Mucosa of stomach (tissue), 1 donor: ENCODE measurements at regions not wholly inside any gene's neighbourhood (a gene's known extent, or its start where the extent isn't known, plus 50 kb on each side); places are given as distances from the start of the nearest gene placed in this dataset.

Experiments used
- H3K27me3 ChIP-seq: one replicate; pipeline ENCODE4 v1.7.0; 2013; ENCODE audit warnings: mild to moderate bottlenecking, low read length; ENCODE audit not compliant: control insufficient read depth, insufficient read depth
- H3K36me3 ChIP-seq: one replicate; pipeline ENCODE4 v1.7.0; 2013; ENCODE audit warnings: low read length; ENCODE audit not compliant: control insufficient read depth, insufficient read depth
- H3K4me1 ChIP-seq: one replicate; pipeline ENCODE4 v1.7.0; 2013; ENCODE audit warnings: mild to moderate bottlenecking, low read length; ENCODE audit not compliant: control insufficient read depth, insufficient read depth
- H3K4me3 ChIP-seq: one replicate; pipeline ENCODE4 v1.7.0; 2013; ENCODE audit warnings: low read length
- H3K9ac ChIP-seq: one replicate; pipeline ENCODE4 v1.7.0; 2013; ENCODE audit warnings: mild to moderate bottlenecking, low read length, moderate library complexity
- H3K9me3 ChIP-seq: one replicate; pipeline ENCODE4 v1.7.0; 2013; ENCODE audit warnings: mild to moderate bottlenecking, low read length, moderate library complexity; ENCODE audit not compliant: control insufficient read depth
- donor health status: Pancreatic carcinoma.

DNA sequence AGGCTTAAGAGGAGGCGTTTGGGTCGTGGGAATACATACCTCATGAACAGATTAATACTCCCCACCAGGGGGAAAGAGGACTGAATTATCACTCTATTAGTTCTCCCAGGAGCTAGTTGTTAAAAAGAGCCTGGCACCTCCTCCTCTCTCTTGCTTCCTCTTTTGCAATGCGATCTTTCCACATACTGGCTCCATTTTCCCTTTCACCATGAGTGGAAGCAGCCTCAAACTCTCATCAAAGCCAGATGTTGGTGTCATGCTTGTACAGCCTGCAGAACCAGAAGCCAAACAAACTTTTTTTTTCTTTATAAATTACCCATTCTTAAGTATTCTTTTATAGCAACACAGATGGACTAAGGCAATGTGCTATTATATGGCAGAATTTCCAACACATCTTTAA, 258.5 kb downstream of the FAM76B start:
- H3K4me3 ChIP-seq = no peak overlapping the region
- no peaks in the 10 kb centered on the region for H3K27me3 ChIP-seq
- H3K9me3 ChIP-seq = no peaks in the 10 kb centered on the region
- H3K36me3 ChIP-seq = no peaks in the 10 kb centered on the region
- no peak overlapping the region for H3K9ac ChIP-seq
- no peaks in the 10 kb centered on the region for H3K4me1 ChIP-seq

DNA sequence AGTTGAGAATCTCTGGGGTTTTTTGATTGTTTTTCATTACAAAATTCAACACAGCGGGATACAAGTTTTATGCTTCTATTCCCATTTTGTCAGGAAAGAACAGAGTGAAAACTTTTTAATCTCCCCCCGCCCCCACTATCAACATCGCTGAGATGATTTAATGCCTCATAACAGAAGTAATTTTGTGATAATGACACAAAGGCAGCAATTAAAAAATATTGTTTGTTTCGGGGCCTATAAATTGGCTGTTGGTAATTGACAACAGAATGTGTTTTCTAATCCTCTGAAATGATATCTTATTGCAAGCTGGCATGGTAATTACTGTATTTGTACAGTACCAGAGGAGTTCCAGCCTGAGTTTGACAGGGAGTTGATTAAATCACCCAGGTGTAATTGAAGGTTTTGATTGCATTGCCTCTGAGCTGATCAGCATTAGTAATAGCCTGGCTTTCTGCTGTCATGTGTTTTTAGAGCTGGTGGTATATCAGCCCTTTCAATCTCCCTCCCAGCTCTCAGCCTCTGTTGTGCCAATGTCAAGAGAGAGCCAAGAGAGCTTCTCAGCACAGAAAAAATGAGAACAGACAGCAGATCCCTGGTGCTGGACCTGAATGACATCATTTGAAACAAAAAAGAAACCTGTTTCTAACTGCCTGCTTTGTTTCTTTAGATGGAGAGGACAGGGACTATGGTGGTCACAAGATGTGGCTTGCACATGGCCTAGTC, 265.1 kb downstream of the FAM76B start:
- Histone ChIP-seq H3K4me3 (no peak overlapping the region), H3K9me3 (no peaks in the 10 kb centered on the region), H3K9ac (no peak overlapping the region), H3K36me3 (no peaks in the 10 kb centered on the region), H3K27me3 (no peaks in the 10 kb centered on the region), H3K4me1 (no peaks in the 10 kb centered on the region)

DNA sequence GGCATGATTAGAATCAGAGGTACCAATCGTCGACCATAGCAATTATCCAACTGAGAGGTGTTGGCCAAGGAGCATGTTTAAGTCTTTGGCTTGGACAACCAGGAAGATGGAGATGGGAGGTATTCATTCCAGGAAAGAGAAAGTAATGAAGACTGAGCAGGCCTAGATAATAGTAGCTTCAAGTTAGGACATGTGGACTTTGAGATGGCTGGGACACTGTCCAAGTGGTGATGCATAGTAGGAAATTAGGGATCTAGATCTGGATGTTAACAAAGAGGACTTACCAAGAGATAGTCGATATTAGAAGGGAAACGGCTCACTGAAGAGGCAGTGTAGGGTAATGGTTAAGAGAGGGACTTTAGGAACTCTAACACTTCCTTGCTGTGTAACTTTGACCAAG, 266.7 kb downstream of the FAM76B start:
- Histone ChIP-seq H3K9ac (no peak overlapping the region), H3K4me1 (no peaks in the 10 kb centered on the region), H3K27me3 (no peaks in the 10 kb centered on the region), H3K9me3 (no peaks in the 10 kb centered on the region), H3K36me3 (no peaks in the 10 kb centered on the region), H3K4me3 (no peak overlapping the region)

DNA sequence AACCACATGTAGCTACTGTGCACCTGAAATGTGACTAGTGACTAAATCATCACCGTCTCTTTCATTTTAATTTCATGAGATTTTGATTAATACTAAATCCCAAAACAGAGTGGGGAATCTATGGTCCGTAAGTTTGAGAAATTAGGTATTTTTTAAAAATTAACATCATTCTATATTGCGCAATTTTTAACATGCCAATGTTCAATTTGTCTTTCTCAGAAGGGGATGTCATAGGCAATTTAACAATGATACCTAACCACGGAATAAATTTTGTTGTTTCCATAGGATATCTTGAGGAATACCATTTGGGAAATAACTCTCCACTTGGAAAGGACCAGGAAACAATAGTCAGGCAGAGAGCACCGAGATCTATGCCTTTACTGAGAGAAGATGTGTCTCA, 267.7 kb downstream of the FAM76B start:
- no peaks in the 10 kb centered on the region for H3K4me1 ChIP-seq
- H3K27me3 ChIP-seq = no peaks in the 10 kb centered on the region

DNA sequence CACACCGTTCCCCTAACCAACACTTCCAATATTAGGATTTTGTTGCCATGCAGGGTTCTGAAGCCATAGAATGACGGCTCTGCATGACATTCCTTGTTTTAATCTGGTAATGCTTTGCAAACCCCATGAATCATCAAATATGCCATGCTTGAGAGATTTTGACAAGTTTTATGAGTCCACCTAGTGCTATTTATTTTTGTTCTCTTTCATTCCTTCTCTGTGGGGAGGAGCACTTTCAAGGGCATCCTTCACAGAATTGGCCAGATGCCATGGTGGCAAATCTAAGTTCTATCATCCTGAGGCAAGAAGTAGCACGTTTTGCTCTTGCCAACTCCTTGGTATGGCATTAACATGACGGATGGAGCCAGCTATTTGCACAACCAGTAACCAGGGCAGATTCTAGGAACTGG, 268.4 kb downstream of the FAM76B start:
- H3K9me3 ChIP-seq = no peaks in the 10 kb centered on the region
- H3K9ac ChIP-seq = no peak overlapping the region

More for the DNA sequence above, 267.7 kb downstream of the FAM76B start:
- Histone ChIP-seq H3K4me3 (no peak overlapping the region), H3K9me3 (no peaks in the 10 kb centered on the region), H3K9ac (no peak overlapping the region), H3K36me3 (no peaks in the 10 kb centered on the region)

DNA sequence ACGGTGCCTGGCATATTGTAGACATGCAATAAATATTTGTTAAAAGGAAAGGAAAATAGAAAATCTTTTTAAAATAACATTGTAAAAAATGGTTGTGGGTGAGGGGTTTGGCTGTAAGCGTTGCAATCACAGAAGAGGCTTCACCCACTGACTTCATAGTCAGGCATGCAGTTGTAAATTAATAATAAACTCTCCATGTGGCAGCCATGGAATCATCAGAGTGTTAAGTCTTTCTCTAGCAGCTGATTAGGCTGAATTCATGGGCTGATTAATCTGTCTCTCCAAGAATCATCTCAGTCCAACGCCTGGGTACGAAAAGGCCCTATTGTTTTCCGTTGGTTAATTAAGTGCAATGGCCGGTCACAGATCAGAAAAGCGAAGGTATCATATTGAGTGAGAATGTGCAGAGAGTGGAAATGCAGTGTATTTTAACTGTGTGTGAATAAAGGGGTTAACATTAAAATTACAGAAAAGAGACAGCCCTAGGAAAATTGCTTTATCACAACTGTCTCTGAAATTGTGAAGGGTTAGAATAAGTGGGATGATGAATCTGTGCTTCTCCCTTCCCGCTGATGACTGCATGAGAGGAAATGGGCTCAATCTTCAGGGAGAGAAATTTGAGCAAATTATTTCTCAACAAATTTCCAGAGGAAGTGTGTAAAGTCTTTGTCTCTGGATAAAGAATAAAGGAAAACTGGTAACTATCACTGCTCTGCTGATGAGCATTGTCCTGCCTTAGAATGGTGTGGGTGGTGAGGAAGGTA, 269.0 kb downstream of the FAM76B start:
- no peaks in the 10 kb centered on the region for H3K36me3 ChIP-seq
- H3K9ac ChIP-seq = no peak overlapping the region
- H3K27me3 ChIP-seq = no peaks in the 10 kb centered on the region
- H3K9me3 ChIP-seq = no peaks in the 10 kb centered on the region
- H3K4me1 ChIP-seq = no peaks in the 10 kb centered on the region
- no peak overlapping the region for H3K4me3 ChIP-seq

More for the DNA sequence above, 268.4 kb downstream of the FAM76B start:
- H3K27me3 ChIP-seq = no peaks in the 10 kb centered on the region
- H3K4me3 ChIP-seq = no peak overlapping the region
- H3K36me3 ChIP-seq = no peaks in the 10 kb centered on the region
- H3K4me1 ChIP-seq = no peaks in the 10 kb centered on the region

DNA sequence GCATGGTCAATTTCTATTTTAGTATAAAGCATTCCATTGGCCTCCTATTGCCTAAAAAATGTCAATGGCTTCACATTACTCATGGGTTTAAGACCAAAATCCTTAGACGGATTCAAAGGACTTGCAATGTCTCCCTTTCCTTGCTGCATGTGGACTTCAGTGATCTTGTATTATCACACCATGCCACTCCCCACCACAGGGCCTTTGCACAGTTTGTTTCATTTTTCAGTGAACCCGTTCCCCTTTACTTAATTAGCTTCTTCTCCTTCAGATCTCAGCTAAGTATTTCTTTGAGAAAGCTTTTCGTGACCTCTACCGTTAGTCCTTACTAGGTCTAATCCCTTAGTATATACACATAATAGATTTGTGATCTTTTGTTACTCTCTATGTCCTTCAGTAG, 269.7 kb downstream of the FAM76B start:
- Histone ChIP-seq H3K4me1 (no peaks in the 10 kb centered on the region), H3K27me3 (no peaks in the 10 kb centered on the region), H3K9ac (no peak overlapping the region), H3K9me3 (no peaks in the 10 kb centered on the region), H3K4me3 (no peak overlapping the region), H3K36me3 (no peaks in the 10 kb centered on the region)

DNA sequence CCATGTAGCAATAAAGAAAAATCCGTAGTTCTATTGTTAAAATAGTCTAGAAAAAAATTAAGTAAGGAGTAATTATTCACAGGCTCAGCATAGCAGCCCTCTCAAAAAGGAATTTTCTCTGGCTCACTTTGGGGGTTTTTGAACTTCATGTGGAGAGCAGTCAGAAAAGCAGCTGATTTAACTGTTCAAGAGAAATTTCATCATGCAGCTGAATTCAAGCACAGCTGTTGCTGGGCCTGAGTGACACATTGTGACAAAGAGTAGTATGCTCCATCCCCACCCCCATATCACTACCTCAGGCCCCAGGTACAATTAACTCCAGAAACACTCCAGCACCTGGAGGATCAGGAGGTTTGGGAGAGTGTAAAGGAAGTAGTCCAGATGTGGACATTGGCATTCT, 272.1 kb downstream of the FAM76B start:
- Histone ChIP-seq H3K9ac (no peak overlapping the region), H3K9me3 (no peaks in the 10 kb centered on the region), H3K4me3 (no peak overlapping the region), H3K4me1 (no peaks in the 10 kb centered on the region), H3K36me3 (no peaks in the 10 kb centered on the region), H3K27me3 (no peaks in the 10 kb centered on the region)

DNA sequence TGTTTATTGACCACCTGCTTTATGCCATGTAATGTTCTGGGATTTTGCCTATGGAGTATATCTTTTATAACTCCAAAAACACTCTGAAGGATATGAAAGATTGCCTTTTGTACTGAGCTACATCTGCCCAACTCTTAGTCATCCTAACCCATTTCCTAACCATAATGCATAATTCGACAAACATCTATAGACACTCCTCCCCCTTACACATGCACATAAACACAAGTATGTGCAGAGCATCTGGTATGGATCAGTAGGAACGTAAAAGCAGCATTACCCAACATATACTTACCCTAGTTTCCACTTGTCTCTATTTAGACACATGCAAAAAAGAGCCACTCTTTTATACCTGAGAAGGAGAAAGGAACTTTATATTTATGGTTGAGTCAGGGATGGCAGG, 272.8 kb downstream of the FAM76B start:
- H3K9ac ChIP-seq = no peak overlapping the region
- H3K36me3 ChIP-seq = no peaks in the 10 kb centered on the region
- H3K27me3 ChIP-seq = no peaks in the 10 kb centered on the region
- H3K4me3 ChIP-seq = no peak overlapping the region
- H3K4me1 ChIP-seq = no peaks in the 10 kb centered on the region
- no peaks in the 10 kb centered on the region for H3K9me3 ChIP-seq

DNA sequence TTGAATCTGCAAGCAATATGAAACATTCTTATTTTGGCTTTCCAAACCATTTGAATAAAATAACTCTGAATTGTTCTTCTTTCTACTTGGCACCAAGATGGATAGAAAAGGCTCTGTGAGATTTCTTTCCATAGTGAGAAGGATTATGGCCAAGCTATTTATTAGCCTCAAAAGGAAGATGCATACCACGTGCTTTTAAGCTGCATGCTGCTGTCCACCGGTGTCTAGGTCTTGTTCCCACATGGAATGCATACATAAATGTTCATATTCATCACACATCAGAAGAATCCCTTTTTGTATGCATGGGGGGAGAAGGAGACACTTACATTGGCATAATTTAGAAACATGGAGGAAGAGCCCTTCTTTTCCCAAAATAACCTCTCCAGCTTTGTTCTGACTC, 273.4 kb downstream of the FAM76B start:
- H3K27me3 ChIP-seq = no peaks in the 10 kb centered on the region
- H3K4me1 ChIP-seq = no peaks in the 10 kb centered on the region
- no peak overlapping the region for H3K4me3 ChIP-seq
- H3K9ac ChIP-seq = no peak overlapping the region
- no peaks in the 10 kb centered on the region for H3K9me3 ChIP-seq
- H3K36me3 ChIP-seq = no peaks in the 10 kb centered on the region

DNA sequence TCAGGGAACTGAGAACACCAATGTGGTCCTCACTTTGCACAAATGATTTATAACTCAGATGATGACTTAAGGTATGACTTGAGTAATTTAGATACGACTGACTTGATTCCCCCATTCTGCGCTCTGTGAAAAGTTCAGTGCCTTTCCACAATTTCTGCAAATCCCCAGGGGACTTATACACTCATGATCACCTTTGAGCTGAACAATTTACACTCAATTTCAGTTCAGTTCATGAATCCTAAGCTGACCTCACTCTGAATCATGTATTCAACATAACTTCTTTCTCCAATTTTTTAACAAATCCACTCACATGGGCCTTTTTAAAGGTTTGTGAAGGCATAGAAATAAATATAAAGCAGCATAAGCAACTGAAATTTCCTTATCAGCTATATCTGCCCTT, 274.2 kb downstream of the FAM76B start:
- H3K4me3 ChIP-seq = no peak overlapping the region

DNA sequence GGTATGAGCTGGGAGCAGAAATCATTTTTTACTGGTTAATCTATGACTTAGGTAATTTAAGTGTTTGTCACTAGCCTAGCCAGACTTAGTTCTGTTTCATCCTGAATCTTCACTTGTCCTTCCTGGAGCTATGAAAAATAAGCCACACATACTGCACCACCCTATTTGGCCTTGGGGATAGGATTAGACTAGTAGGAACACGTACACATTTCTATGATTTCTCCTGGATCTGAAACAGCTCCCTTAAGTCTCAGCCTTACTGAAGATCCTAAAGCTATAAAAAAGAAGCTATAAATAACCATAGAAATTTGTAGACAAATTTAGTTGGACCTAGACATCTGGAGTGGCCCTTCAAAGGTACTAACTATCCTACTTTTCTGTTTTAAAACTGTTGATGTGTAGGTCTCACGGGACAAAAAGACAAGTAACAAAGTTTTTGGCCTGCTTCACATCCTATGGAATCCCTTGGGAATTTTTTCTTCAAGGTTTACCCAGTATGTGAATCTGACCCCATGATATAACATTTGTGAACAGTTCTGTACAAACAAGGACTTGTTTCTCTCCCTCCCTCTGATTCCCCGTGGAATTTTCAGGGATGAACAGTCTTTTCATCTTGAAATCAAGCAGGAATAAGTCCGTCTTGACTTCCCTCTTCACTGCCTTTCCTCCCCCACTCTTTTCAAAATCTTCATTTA, 275.0 kb downstream of the FAM76B start:
- Histone ChIP-seq H3K4me1 (no peaks in the 10 kb centered on the region), H3K4me3 (no peak overlapping the region), H3K9me3 (no peaks in the 10 kb centered on the region), H3K9ac (no peak overlapping the region), H3K27me3 (no peaks in the 10 kb centered on the region), H3K36me3 (no peaks in the 10 kb centered on the region)

More for the DNA sequence above, 274.2 kb downstream of the FAM76B start:
- H3K36me3 ChIP-seq = no peaks in the 10 kb centered on the region
- H3K27me3 ChIP-seq = no peaks in the 10 kb centered on the region
- no peaks in the 10 kb centered on the region for H3K4me1 ChIP-seq
- H3K9ac ChIP-seq = no peak overlapping the region
- H3K9me3 ChIP-seq = no peaks in the 10 kb centered on the region
